GM21529 (cell line): ENCODE measurements at regions not wholly inside any gene's neighbourhood (a gene's known extent, or its start where the extent isn't known, plus 50 kb on each side); places are given as distances from the start of the nearest gene placed in this dataset.

Experiments used
- ATAC-seq: cut with Tn5 transposase; IDR thresholded peaks from one replicate; pipeline ENCODE4 v1.9.1; 2021; ENCODE audit not compliant: unreplicated experiment

- ATAC-seq = no peak
These were observed 61.7 kb upstream of the PSD2 start for GRCh38 chr5:139733698-139734538.

DNA sequence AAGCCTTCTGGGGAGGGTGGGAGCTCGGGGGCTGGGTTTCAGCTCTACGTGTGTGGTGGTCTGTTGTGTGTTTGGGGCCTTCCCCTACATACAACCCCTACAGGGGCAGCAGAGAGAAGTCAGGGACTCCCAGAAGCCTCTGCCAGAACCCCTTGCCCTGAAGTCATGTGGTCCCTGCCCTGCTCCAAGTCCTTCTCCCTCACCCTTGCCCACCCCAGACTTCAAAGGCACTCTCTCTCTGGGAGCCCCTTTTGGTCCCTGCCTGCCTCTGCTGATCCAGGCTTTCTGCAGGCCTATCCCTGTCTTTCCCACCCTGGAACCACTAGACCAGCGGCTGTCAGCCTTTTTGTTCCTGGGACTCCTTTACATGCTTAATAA is 61.1 kb upstream of the PSD2 start:
- no peak for ATAC-seq

DNA sequence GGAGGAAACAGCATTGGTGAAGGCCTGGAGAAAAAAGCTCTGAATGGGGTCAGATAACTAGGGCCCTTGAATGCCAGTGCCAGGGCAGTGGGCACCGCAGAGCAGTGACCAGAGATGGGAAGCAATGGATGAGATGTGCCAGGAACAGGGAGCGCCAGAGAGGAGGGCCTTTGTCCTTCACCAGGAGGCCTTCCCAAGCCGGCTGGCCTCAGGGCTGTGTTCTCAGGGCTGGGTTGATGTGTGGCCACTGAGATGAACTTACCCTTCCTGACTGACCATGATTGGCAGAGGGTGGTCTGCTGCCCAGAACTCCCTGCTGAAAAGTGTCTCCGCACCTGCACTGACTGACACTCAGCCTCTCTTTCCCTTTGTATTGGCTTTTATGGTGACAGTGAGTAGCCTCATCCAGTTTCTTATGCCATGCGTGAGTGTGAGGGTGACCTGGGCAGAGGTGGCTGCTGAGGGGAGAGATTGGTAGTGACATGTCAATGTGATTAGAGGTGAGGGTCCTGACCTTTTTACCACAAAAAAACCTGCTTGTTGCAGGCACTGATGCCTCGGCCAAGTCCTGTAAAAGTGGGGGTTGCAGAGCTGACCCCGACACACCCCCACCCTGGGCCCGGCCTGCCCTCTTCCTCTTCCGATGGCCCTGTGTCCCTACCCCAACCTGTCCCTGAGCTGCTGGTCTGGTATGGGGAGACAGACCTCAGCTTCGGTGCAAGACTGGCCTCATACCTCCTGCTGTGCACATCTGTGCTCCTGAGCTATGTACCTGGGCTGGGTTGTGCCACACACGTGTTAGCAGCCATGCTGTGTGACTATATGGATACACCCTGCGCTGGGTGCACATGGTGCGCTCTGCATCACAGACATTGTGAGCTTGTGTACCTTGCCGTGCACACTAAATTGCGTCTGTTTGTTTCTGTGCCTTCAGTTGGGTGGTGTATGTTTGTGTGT is 57.1 kb upstream of the PSD2 start:
- ATAC-seq = no peak

DNA sequence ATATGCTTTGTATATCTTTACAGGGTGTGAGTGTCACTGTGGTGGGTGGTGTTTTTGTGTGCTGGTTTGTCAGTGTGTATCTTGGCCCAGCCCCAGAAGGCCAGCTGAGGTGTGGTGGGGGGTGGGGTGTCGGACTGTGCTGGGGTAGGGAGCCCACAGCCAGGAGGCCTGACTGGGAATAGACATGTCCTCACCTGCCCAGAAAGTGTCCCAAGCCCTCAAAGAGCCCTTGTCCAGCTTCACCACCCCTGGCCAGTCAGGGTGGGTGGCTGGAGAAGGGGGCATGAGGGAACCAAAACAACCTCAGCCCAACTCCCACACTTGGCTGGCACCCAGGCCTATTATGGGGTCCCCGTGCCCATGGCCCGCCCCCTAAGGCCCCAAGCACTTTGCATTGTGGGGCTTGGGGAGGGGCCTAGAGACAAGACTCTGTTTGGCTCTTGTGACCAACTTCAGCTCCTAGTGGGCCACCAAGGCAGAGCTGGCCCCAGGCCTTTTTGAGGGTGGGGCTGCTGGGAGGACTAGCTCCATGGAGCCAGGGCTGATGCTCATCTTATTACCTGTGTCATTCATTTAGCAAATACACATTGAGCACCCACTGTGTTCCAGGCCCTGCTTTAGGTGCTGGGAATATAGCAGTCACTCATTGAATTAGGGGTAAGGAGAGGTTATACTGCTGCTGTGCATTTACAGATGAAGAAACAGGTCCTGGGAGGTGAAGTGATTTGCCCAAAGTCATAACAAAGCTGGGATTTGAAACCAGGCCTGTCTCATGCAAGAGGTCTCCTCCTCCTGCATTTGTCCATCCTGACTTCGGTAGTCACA is 56.2 kb upstream of the PSD2 start:
- no peak for ATAC-seq

- ATAC-seq = no peak
These were observed 55.2 kb upstream of the PSD2 start for GRCh38 chr5:139740138-139740991.

DNA sequence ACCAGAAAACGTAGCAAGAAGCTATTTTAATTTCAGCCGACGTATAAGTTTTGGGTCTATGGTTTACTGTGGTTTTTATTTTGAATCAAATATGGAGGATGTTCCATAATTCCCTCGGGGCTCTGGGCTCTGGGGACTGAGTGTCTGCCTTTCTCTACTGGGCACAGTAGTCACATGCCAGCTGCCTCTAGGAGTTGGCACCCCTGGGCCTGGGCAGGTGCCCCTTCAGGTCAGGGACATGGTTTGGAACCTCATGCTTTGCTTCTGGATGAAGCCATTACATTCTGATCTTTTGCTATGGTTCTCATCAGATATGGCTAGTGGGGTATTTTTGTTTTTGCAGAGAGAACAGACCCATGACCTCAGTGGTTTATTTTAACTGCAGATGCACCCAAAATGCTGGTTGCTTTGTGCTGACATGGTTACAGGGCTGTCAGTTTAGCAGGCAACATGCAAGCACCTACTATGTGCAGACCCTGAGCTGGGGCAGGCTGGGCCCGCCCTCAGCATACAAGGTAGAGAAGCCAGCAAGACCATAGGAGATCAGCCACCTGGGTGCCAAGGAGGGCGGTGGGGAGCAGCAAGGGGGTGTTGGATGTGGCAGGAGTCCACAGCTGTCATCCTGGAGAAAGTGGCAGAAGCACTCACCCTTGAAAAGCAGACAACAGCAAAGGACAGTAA is 54.5 kb upstream of the PSD2 start:
- ATAC-seq = no peak

DNA sequence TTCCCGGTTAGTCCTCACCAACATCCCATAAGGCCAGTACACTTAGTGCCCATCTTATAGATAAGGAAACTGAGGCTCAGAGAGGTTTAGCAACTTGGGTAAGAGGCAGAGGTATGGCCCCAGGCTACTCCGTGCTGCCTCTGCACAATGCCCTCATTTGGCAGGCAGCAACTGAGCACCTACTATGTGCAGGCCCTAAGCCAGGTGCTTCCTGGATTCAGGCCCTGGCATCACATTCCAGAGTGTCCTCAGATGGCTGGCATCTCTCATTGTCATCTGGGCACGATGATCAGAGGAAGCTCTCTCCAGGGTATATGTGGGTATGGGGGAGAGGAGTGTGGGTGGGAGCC is 53.8 kb upstream of the PSD2 start:
- no peak for ATAC-seq

DNA sequence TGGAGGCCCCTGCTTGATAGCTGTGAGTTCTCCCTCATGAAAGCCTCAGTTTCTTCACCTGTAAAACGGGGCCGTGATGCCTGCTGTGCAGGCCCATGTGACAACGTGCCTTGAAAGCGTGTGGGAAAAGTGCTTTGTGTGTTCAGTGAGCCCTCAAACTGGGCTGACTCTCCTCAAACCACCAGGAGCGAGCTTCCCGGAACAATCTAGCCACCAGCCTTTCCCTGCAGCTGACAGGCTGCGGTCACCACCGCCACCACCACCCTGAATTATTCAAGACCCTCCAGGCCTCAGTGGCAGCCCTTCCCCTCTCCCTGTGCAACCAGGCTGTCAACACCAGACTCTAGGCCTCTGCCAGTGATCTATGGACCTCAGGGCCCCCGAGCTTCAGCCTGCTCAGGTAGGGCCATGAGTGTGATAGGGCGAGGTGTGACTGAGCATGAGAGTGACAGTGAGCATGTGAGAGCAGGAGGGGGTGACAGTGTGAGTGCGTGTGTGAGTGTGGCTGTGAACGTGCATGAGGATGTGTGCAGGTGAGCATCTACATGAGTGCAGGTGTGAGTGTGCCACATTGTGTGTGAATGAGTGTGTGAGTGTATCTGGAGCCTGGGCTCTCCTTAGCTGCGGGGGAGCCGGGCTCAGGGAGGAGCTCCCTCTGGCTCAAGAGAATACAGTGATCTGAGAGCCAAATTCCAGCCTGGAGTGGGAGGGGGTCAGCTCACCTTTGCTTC is 53.3 kb upstream of the PSD2 start:
- no peak for ATAC-seq

DNA sequence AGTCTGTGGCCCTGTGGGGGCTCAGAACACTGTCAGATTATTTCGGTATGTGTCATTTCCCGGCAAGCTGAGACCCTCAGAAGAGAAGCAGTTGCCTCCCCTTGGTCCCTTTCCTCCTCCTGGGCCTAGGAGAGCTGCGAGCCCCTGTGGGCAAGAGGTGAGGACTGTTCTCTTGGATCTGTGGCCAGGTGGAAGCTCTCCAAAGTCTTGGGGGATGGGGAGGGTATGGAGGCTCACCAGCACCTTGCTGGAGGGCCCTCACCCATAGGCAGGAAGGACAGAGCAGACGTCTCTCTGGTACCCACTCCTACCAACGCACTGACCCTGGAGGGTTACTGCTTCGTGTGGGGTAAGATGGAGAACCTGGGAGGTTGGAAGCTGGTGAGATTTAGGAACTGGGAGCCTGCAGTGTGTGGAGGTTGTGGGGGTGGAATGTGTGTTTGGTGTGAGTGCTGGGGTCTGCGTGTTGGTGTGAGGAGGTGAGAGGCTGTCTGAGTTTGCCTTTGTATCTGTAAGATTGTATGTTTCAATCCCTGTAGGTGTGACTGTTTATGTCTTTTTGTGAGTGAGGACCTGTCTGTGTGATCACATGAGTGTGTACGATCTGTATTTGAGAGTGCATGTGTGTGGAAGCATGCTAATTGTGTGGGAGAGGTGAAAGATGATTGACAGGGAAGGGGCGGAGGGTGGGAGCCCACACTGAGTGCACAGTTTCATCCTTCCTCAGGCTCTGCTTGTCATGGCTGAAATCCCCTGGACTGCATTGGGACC is 52.4 kb upstream of the PSD2 start:
- no peak for ATAC-seq

DNA sequence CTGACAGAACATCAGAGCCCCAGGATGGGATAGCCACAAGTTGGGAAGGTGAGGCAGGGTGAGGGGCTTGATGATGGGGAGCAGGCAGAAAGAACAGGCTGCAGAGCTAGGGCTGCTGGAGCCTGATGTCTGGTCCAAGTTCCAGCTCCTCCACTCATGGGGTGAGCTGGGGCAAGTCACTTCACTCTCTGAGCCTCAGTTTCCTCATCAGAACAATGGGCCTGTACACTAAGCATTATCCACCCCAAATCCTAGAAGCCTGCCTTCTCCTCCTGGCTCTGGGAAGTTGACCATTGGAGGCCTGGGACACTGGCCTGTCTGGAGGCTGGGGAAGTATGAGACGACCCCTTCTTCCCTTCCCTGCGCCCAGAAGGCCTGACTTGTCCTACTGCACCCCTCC is 51.8 kb upstream of the PSD2 start:
- ATAC-seq = no peak

- no peak for ATAC-seq
These were observed 51.0 kb upstream of the PSD2 start for GRCh38 chr5:139744471-139745131.

GRCh38 chr5:139745132-139745799 is 50.3 kb upstream of the PSD2 start:
- ATAC-seq = no peak

- peak; percentile 40 for ATAC-seq
These were observed 49.6 kb upstream of the PSD2 start for GRCh38 chr5:139745800-139746690.
